K562 (cell line): ENCODE measurements at regions not wholly inside any gene's neighbourhood (a gene's known extent, or its start where the extent isn't known, plus 50 kb on each side); places are given as distances from the start of the nearest gene placed in this dataset.

ENCODE experiments used
- ATAC-seq: fragments of 200-7000 bp; cut with Tn5 transposase; 3 replicates; pipeline ENCODE4 v1.9.1; 2020; ENCODE audit warnings: moderate library complexity
- BruUV-seq: library from RNA; stranded (reverse); fragments of 400-500 nt; replicated peaks from 2 replicates; lab custom pipeline; 2021; lab: Mats Ljungman, UMichigan
- CTCF ChIA-PET: fragments of 300-600 bp; formaldehyde crosslinking; extraction: SDS; loops from one replicate; lab custom pipeline; 2021; ENCODE audit warnings: low intra/inter-chr PET ratio; lab: Yijun Ruan, JAX
- POLR2A ChIA-PET: fragments of 300-600, 350-650 bp; sonication (Branson Sonifier 250); formaldehyde crosslinking; extraction: SDS; loops from one replicate; lab custom pipeline; 2021; ENCODE audit warnings: antibody characterized with exemption, inconsistent platforms; lab: Yijun Ruan, JAX
- DNase-seq, 4 experiments: peaks; one replicate each; pipeline versions ENCODE4 v3.0.0 to v3.0.0-alpha.2; 2011 to 2018; ENCODE audit warnings: low spot score in 3 of 4, mixed read lengths in 3 of 4; ENCODE audit errors: extremely low read depth in 1 of 4
- FAIRE-seq: peaks from 2 replicates; lab custom pipeline; 2011; peaks lifted over from hg19 to GRCh38; lab: Jason Lieb, UNC
- H2AFZ ChIP-seq: 2 replicates; pipeline ENCODE4 v1.6.0; 2011; ENCODE audit warnings: low read depth, low read length, control low read depth, inconsistent platforms
- H3K27ac ChIP-seq: fragments of 200-600 bp; 3 replicates; pipeline ENCODE4 v1.8.0; 2011; ENCODE audit warnings: low read depth, mild to moderate bottlenecking, control low read depth, inconsistent platforms, low read length, moderate library complexity, mixed read lengths; ENCODE audit errors: extremely low read depth
- H3K27me3 ChIP-seq, 2 experiments: fragments of 300-600 bp in 1 of 2; 2 replicates in 1 of 2; 3 replicates in 1 of 2; pipeline versions ENCODE4 v1.6.0 to v1.8.0; 2011; ENCODE audit warnings: inconsistent platforms in 2 of 2, low read length in 2 of 2, mild to moderate bottlenecking in 1 of 2, mixed read lengths in 1 of 2, moderate library complexity in 1 of 2; ENCODE audit not compliant: control insufficient read depth in 2 of 2, insufficient read depth in 2 of 2
- H3K36me3 ChIP-seq: fragments of 300-600 bp; 3 replicates; pipeline ENCODE4 v1.8.0; 2011; ENCODE audit warnings: mild to moderate bottlenecking, low read length, inconsistent platforms; ENCODE audit not compliant: control insufficient read depth, insufficient read depth
- H3K4me1 ChIP-seq, 2 experiments: fragments of 200-600 bp in 1 of 2; replicated peaks in 1 of 2; 2 replicates in 1 of 2; 3 replicates in 1 of 2; pipeline versions ENCODE4 v1.5.1 to v1.8.0; 2011; ENCODE audit warnings: inconsistent platforms in 2 of 2, low read length in 2 of 2, mild to moderate bottlenecking in 1 of 2, mixed read lengths in 1 of 2, moderate library complexity in 1 of 2; ENCODE audit not compliant: control insufficient read depth in 2 of 2, insufficient read depth in 2 of 2
- H3K4me2 ChIP-seq: 2 replicates; pipeline ENCODE4 v1.6.1; 2011; ENCODE audit warnings: low read length, control low read depth, inconsistent platforms, mixed read lengths; ENCODE audit not compliant: insufficient read depth
- H3K4me3 ChIP-seq: fragments of 200-600 bp; sonication (generic), shearing (Covaris generic); 2 replicates; pipeline ENCODE4 v1.5.1; 2016; ENCODE audit warnings: control low read depth, inconsistent platforms
- H3K79me2 ChIP-seq: fragments of 200-600 bp; 3 replicates; pipeline ENCODE4 v1.8.0; 2011; ENCODE audit warnings: low read length, inconsistent platforms; ENCODE audit not compliant: control insufficient read depth, insufficient read depth
- H3K9ac ChIP-seq, 2 experiments: 2 replicates each; pipeline versions ENCODE4 v1.6.0 to v1.6.1; 2011; ENCODE audit warnings: low read depth in 2 of 2, low read length in 2 of 2, control low read depth in 1 of 2, inconsistent platforms in 1 of 2, mild to moderate bottlenecking in 1 of 2, mixed read lengths in 1 of 2; ENCODE audit not compliant: insufficient read depth in 1 of 2
- H3K9me1 ChIP-seq: one replicate; pipeline ENCODE4 v1.6.0; 2011; ENCODE audit warnings: inconsistent platforms, mild to moderate bottlenecking, low read length, moderate library complexity; ENCODE audit not compliant: control insufficient read depth, insufficient read depth
- H3K9me3 ChIP-seq: replicated peaks from 2 replicates; pipeline ENCODE4 v1.5.1; 2011; ENCODE audit warnings: low read depth, low read length, inconsistent platforms; ENCODE audit not compliant: control insufficient read depth, insufficient read depth
- H4K20me1 ChIP-seq: replicated peaks from 2 replicates; pipeline ENCODE4 v1.6.1; 2011; ENCODE audit warnings: low read length, inconsistent platforms, mixed read lengths; ENCODE audit not compliant: control insufficient read depth, insufficient read depth
- ARHGAP35 ChIP-seq: fragments of 450-650 bp; IDR thresholded peaks from 2 replicates; pipeline ENCODE4 v1.6.1; 2018; ENCODE audit not compliant: partially characterized antibody
- CBFA2T2 ChIP-seq: fragments of 450-650 bp; conservative IDR thresholded peaks from 2 replicates; pipeline ENCODE4 v1.6.1; 2017; ENCODE audit warnings: mild to moderate bottlenecking
- CTBP1 ChIP-seq: fragments of 450-650 bp; IDR thresholded peaks from 2 replicates; pipeline ENCODE4 v1.6.1; 2016; ENCODE audit warnings: borderline replicate concordance
- FUS ChIP-seq: fragments of 200-400 bp; formaldehyde crosslinking; optimal IDR thresholded peaks from 2 replicates; pipeline ENCODE3; 2017; ENCODE audit warnings: low read depth, low read length
- KLF13 ChIP-seq: fragments of 450-650 bp; IDR thresholded peaks from 2 replicates; pipeline ENCODE4 v1.6.1; 2016; ENCODE audit warnings: missing genetic modification characterization, low read depth, mild to moderate bottlenecking, missing compliant biosample characterization, moderate library complexity, borderline replicate concordance
- NCOR1 ChIP-seq: fragments of 450-650 bp; IDR thresholded peaks from 2 replicates; pipeline ENCODE4 v1.6.1; 2016; ENCODE audit warnings: mild to moderate bottlenecking, moderate library complexity
- PHF20 ChIP-seq: fragments of 450-650 bp; IDR thresholded peaks from 2 replicates; pipeline ENCODE4 v1.6.1; 2018; ENCODE audit not compliant: partially characterized antibody
- SRF ChIP-seq, 2 experiments: fragments of 250-450, 450-650 bp in 1 of 2; sonication (Bioruptor Pico) in 1 of 2; sonication (generic) in 1 of 2; formaldehyde crosslinking; IDR thresholded peaks; 2 replicates each; pipeline versions ENCODE4 v1.5.0 to v1.5.1; 2020 to 2022; ENCODE audit warnings: mild to moderate bottlenecking in 1 of 2, missing genetic modification reagents in 1 of 2
- TCF7 ChIP-seq: sonication (generic); IDR thresholded peaks from 2 replicates; pipeline ENCODE4 v1.6.1; 2016; ENCODE audit warnings: antibody characterized with exemption, borderline replicate concordance
- ZFP36 ChIP-seq: fragments of 150-350 bp; IDR thresholded peaks from 2 replicates; pipeline ENCODE4 v1.6.1; 2018; ENCODE audit warnings: low read length, low read depth; ENCODE audit not compliant: partially characterized antibody
- ZNF224 ChIP-seq: sonication (generic); formaldehyde crosslinking; IDR thresholded peaks from 2 replicates; pipeline ENCODE4 v1.8.0; 2022; ENCODE audit warnings: mild to moderate bottlenecking, missing genetic modification reagents
- WGBS: fragments of 100-300 bp; shearing (Covaris generic); methylation state at CpG from one replicate; pipeline ENCODE4 v1.1.6; 2016; ENCODE audit warnings: low coverage, mixed read lengths; ENCODE audit not compliant: insufficient coverage; ENCODE audit errors: missing lambda C conversion rate; 5-methylcytosine and 5-hydroxymethylcytosine counted together
- in situ Hi-C: fragments of 300-500 bp; cut with MboI; formaldehyde crosslinking; loops from 4 replicates; pipeline ENCODE4 v1.15.0; 2018; ENCODE audit warnings: inconsistent platforms, mixed read lengths
- intact Hi-C: fragments of 100-400 bp; cut with micrococcal nuclease; formaldehyde crosslinking; loops from 2 replicates; pipeline ENCODE4 v1.14.2; 2022
- TF ChIP-seq, protein P1 (sequence below): fragments of 250-450 bp; sonication (Bioruptor Pico); IDR thresholded peaks from 2 replicates; pipeline ENCODE4 v1.4.0; 2020; ENCODE audit warnings: mild to moderate bottlenecking
- TF ChIP-seq, protein P2 (sequence below): sonication (generic); formaldehyde crosslinking; IDR thresholded peaks from 2 replicates; pipeline ENCODE4 v1.8.0; 2022; ENCODE audit warnings: mild to moderate bottlenecking, missing genetic modification reagents

DNA sequence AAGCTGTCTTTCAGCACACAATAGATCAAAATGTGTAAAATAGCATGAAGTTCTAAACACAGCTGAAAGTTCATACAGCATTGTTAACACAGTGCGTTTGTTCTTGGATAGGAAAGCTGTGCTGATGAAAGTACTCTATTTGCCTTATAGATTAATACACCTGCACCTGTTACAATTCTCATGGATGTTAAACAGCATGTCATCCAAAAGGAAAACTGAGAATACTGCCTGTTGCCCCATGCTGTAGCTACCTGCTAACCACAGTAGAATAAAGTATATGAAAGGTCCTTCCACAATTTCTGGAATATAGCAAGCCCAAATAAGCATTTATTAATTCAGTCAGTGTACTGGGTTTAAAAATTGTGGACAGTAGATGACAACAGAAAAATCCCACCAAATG is 166.7 kb upstream of the DTNA start:
- Histone ChIP-seq H3K36me3 (no peaks in the 10 kb centered on the region), H3K9me3 (no peaks in the 10 kb centered on the region), H3K4me2 (no peak overlapping the region), H2AFZ (no peak overlapping the region), H3K9ac (no peak overlapping the region), H3K9me1 (no peaks in the 10 kb centered on the region), H3K27ac (no peak overlapping the region), H3K4me1 (no peaks in the 10 kb centered on the region), H4K20me1 (no peaks in the 10 kb centered on the region), H3K27me3 (no peaks in the 10 kb centered on the region), H3K79me2 (no peaks in the 10 kb centered on the region), H3K4me3 (no peak overlapping the region)
- ATAC-seq (no peak), FAIRE-seq (no peak), DNase-seq (no peak)
- POLR2A ChIA-PET: no interaction called here
- in situ Hi-C loops (no loop called here), intact Hi-C loops (no loop called here)
- no peak for TF ChIP-seq ARHGAP35
- no peak for TF ChIP-seq CTBP1
- no peak for TF ChIP-seq KLF13 (tag)
- no peak for TF ChIP-seq TCF7
- TF ChIP-seq, protein P1, sequence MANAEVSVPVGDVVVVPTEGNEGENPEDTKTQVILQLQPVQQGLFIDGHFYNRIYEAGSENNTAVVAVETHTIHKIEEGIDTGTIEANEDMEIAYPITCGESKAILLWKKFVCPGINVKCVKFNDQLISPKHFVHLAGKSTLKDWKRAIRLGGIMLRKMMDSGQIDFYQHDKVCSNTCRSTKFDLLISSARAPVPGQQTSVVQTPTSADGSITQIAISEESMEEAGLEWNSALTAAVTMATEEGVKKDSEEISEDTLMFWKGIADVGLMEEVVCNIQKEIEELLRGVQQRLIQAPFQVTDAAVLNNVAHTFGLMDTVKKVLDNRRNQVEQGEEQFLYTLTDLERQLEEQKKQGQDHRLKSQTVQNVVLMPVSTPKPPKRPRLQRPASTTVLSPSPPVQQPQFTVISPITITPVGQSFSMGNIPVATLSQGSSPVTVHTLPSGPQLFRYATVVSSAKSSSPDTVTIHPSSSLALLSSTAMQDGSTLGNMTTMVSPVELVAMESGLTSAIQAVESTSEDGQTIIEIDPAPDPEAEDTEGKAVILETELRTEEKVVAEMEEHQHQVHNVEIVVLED (CRISPR knock-in tag): no peak
- no peak for TF ChIP-seq ZNF224 (CRISPR knock-in tag)
- no peak for TF ChIP-seq FUS
- TF ChIP-seq SRF (CRISPR knock-in tag; IDR thresholded peaks at IDR 0.05): no peak
- TF ChIP-seq ZFP36: no peak
- TF ChIP-seq, protein P2, sequence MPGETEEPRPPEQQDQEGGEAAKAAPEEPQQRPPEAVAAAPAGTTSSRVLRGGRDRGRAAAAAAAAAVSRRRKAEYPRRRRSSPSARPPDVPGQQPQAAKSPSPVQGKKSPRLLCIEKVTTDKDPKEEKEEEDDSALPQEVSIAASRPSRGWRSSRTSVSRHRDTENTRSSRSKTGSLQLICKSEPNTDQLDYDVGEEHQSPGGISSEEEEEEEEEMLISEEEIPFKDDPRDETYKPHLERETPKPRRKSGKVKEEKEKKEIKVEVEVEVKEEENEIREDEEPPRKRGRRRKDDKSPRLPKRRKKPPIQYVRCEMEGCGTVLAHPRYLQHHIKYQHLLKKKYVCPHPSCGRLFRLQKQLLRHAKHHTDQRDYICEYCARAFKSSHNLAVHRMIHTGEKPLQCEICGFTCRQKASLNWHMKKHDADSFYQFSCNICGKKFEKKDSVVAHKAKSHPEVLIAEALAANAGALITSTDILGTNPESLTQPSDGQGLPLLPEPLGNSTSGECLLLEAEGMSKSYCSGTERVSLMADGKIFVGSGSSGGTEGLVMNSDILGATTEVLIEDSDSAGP (CRISPR knock-in tag): no peak
- TF ChIP-seq NCOR1: no peak
- TF ChIP-seq CBFA2T2: no peak
- no peak for TF ChIP-seq PHF20
- BruUV-seq: no TSS peak
- 0% methylated on average over 1 of the region's 1 CpG for WGBS
- CTCF ChIA-PET: no interaction called here
